ENCODE measurements at regions not wholly inside any gene's neighbourhood (a gene's known extent, or its start where the extent isn't known, plus 50 kb on each side); places are given as distances from the start of the nearest gene placed in this dataset.
"Not testable (repeated sequence)": the region's sequence is repeated elsewhere in the genome, so short reads cannot be mapped to it uniquely, and the experiment has no call there.

DNA sequence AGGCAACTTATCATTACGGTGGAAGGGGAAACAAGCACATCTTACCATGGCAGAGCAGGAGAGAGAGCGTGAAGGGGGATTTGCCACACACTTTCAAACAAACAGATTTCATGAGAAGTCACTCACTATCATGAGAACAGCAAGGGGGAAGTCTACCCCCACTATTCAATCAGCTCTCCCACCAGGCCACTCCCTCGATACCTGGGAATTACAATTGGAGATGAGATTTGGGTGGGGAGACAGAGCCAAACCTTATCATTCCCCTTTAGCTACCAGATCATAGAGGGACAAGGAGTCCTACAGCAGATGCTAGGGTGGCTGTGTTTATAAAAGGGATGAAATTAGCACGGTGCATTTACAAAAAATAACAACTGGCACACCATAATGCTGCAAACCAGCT is 2149.4 kb upstream of the ACO1 start:
- DNase-seq (ENCODE audit: low spot score): no peak
- Mint-ChIP-seq H3K4me3 (no peak overlapping the region), H3K4me1 (ENCODE audit: low read depth in 2 of 2) (no peaks in the 10 kb centered on the region), H3K27ac (no peak overlapping the region), H3K9me3 (peaks cover 6% of the 10 kb centered on the region), H3K36me3 (no peaks in the 10 kb centered on the region), H3K27me3 (no peaks in the 10 kb centered on the region)
- no peak for ATAC-seq

- H3K36me3 Mint-ChIP-seq: no peaks in the 10 kb centered on the region
- ATAC-seq (no peak), DNase-seq (ENCODE audit: low spot score) (no peak)
- no peak overlapping the region for H3K27ac Mint-ChIP-seq
- no peaks in the 10 kb centered on the region for H3K27me3 Mint-ChIP-seq
- peaks cover 6% of the 10 kb centered on the region for H3K9me3 Mint-ChIP-seq
- H3K4me3 Mint-ChIP-seq: no peak overlapping the region
- H3K4me1 Mint-ChIP-seq (ENCODE audit: low read depth in 2 of 2): no peaks in the 10 kb centered on the region
Measured at GRCh38 chr9:30235564-30235963, 2148.9 kb upstream of the ACO1 start.

- H3K27me3 Mint-ChIP-seq: no peaks in the 10 kb centered on the region
Measured at GRCh38 chr9:30239878-30240277, 2144.6 kb upstream of the ACO1 start.

DNA sequence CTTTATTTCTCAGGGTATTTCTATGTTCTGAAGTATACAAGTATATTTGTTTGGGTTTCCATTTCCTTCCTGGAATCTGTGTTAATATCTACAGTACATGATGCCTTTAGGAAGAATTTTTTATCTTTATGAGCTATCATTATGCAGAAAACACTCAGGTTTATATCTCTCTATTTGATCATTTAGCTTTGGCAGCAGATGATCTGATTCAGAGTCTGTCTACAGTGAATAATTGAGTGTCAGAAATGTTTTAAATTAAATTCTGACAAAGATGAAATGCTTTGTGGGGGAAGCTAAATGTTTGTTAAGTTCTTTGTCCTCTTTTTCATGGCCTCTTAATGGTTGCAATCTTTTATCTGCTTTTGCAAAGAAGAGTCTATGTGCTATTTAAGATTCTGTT is 2141.0 kb upstream of the ACO1 start:
- Mint-ChIP-seq H3K27ac (no peak overlapping the region), H3K4me1 (ENCODE audit: low read depth in 2 of 2) (no peaks in the 10 kb centered on the region), H3K4me3 (no peak overlapping the region), H3K36me3 (no peaks in the 10 kb centered on the region), H3K27me3 (no peaks in the 10 kb centered on the region), H3K9me3 (peaks cover 7% of the 10 kb centered on the region)
- DNase-seq (ENCODE audit: low spot score) (no peak), ATAC-seq (no peak)

More at GRCh38 chr9:30239878-30240277, 2144.6 kb upstream of the ACO1 start:
- Mint-ChIP-seq H3K27ac (no peak overlapping the region), H3K36me3 (no peaks in the 10 kb centered on the region), H3K4me1 (ENCODE audit: low read depth in 2 of 2) (no peaks in the 10 kb centered on the region), H3K9me3 (peaks cover 11% of the 10 kb centered on the region), H3K4me3 (no peak overlapping the region)
- DNase-seq (ENCODE audit: low spot score) (no peak), ATAC-seq (no peak)

- no peak overlapping the region for H3K4me3 Mint-ChIP-seq
- H3K27ac Mint-ChIP-seq: no peak overlapping the region
- no peak for DNase-seq (ENCODE audit: low spot score)
- no peaks in the 10 kb centered on the region for H3K36me3 Mint-ChIP-seq
- no peaks in the 10 kb centered on the region for H3K27me3 Mint-ChIP-seq
- ATAC-seq: no peak
- peaks cover 7% of the 10 kb centered on the region for H3K9me3 Mint-ChIP-seq
- no peaks in the 10 kb centered on the region for H3K4me1 Mint-ChIP-seq (ENCODE audit: low read depth in 2 of 2)
Measured at GRCh38 chr9:30244877-30245276, 2139.6 kb upstream of the ACO1 start.

DNA sequence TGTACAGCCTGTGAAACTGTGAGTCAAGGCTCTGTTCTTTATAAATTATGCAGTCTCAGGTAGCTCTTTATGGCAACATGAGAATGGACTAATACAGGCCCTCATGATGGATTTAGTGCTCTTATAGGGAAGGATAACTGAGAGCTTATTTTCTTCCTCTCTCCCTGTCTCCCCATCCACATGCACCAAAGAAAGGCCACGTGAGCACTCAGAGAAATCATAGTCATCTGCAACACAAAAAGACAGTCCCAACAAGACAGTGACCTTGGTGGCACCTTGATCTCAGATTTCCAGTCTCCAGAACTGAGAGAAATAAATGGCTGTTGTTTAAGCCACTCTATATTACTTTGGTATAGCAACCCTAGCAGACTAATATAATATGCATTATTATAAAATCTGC is 2133.6 kb upstream of the ACO1 start:
- H3K9me3 Mint-ChIP-seq: no peaks in the 10 kb centered on the region
- H3K27me3 Mint-ChIP-seq: no peaks in the 10 kb centered on the region
- no peak overlapping the region for H3K27ac Mint-ChIP-seq
- H3K36me3 Mint-ChIP-seq: no peaks in the 10 kb centered on the region
- H3K4me3 Mint-ChIP-seq: no peak overlapping the region
- DNase-seq (ENCODE audit: low spot score): no peak
- ATAC-seq: no peak
- H3K4me1 Mint-ChIP-seq (ENCODE audit: low read depth in 2 of 2): no peaks in the 10 kb centered on the region

- no peak overlapping the region for H3K4me3 Mint-ChIP-seq
- no peak overlapping the region for H3K27ac Mint-ChIP-seq
- no peaks in the 10 kb centered on the region for H3K4me1 Mint-ChIP-seq (ENCODE audit: low read depth in 2 of 2)
- peaks cover 15% of the 10 kb centered on the region for H3K9me3 Mint-ChIP-seq
- no peaks in the 10 kb centered on the region for H3K36me3 Mint-ChIP-seq
- DNase-seq (ENCODE audit: low spot score) (no peak), ATAC-seq (no peak)
- H3K27me3 Mint-ChIP-seq: no peaks in the 10 kb centered on the region
Measured at GRCh38 chr9:30258094-30258493, 2126.3 kb upstream of the ACO1 start.

- no peaks in the 10 kb centered on the region for H3K36me3 Mint-ChIP-seq
- H3K27me3 Mint-ChIP-seq: no peaks in the 10 kb centered on the region
- no peak overlapping the region for H3K27ac Mint-ChIP-seq
- ATAC-seq: no peak
- no peaks in the 10 kb centered on the region for H3K4me1 Mint-ChIP-seq (ENCODE audit: low read depth in 2 of 2)
- H3K9me3 Mint-ChIP-seq: peaks cover 12% of the 10 kb centered on the region
- no peak for DNase-seq (ENCODE audit: low spot score)
- H3K4me3 Mint-ChIP-seq: no peak overlapping the region
Measured at GRCh38 chr9:30280229-30280900, 2104.1 kb upstream of the ACO1 start.

DNA sequence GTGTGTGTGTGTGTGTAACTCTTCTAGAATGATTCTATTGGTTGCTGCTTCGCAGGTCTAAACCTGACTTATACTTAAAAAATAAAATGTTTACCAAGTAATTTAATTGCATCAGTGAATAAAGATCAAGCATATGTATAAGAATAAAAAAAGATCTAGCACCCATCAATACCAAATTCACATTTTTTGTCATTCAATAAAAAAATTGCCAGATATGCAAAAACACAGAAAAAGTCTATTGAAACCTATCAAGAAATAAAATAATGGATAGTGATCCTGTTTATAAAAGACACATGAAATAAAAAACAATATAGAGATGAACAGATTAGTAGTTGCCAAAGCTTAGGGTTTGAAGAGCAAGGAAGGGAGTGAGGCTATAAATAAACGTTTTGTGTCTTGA is 2095.0 kb upstream of the ACO1 start:
- DNase-seq (ENCODE audit: low spot score): no peak
- Mint-ChIP-seq H3K4me3 (no peak overlapping the region), H3K9me3 (peaks cover 8% of the 10 kb centered on the region), H3K4me1 (ENCODE audit: low read depth in 2 of 2) (no peaks in the 10 kb centered on the region), H3K27ac (no peak overlapping the region), H3K27me3 (no peaks in the 10 kb centered on the region), H3K36me3 (no peaks in the 10 kb centered on the region)
- ATAC-seq: no peak

DNA sequence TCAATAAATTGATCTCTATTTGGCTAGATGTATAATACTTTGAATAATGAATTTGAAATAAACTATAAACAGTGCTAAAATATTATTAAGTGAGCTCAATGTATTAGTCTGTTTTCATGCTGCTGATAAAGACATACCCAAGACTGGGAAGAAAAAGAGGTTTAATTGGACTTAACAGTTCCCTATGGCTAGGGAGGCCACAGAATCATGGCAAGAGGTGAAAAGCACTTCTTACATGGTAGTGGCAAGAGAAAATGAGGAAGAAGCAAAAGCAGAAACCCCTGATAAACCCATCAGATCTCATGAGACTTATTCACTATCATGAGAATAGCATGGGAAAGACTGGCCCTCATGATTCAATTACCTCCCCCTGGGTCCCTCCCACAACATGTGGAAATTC is 2092.4 kb upstream of the ACO1 start:
- H3K9me3 Mint-ChIP-seq: peaks cover 14% of the 10 kb centered on the region
- H3K27me3 Mint-ChIP-seq; H3K36me3 Mint-ChIP-seq; DNase-seq (ENCODE audit: low spot score); H3K27ac Mint-ChIP-seq; ATAC-seq; H3K4me3 Mint-ChIP-seq; H3K4me1 Mint-ChIP-seq (ENCODE audit: low read depth in 2 of 2): not testable (repeated sequence)

DNA sequence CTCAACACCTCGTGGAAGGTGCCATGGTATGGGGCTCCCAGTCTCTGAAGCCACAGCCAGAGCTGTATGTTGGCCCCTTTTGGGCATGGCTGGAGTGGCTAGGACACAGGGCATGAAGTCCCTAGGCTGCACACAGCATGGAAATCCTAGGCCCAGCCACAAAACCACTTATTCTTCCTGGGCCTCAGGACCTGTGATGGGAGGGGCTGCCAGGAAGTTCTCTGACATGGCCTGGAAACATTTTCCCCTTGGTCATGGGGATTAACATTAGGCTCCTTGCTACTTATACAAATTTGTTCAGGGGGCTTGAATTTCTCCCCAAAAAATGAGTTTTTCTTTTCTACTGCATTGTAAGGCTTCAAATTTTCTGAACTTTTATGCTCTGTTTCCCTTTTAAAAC is 2091.2 kb upstream of the ACO1 start:
- DNase-seq (ENCODE audit: low spot score) (no peak), ATAC-seq (no peak)
- H3K36me3 Mint-ChIP-seq: no peaks in the 10 kb centered on the region
- H3K27me3 Mint-ChIP-seq: no peaks in the 10 kb centered on the region
- H3K27ac Mint-ChIP-seq: no peak overlapping the region
- H3K9me3 Mint-ChIP-seq: peaks cover 13% of the 10 kb centered on the region
- no peaks in the 10 kb centered on the region for H3K4me1 Mint-ChIP-seq (ENCODE audit: low read depth in 2 of 2)
- no peak overlapping the region for H3K4me3 Mint-ChIP-seq

DNA sequence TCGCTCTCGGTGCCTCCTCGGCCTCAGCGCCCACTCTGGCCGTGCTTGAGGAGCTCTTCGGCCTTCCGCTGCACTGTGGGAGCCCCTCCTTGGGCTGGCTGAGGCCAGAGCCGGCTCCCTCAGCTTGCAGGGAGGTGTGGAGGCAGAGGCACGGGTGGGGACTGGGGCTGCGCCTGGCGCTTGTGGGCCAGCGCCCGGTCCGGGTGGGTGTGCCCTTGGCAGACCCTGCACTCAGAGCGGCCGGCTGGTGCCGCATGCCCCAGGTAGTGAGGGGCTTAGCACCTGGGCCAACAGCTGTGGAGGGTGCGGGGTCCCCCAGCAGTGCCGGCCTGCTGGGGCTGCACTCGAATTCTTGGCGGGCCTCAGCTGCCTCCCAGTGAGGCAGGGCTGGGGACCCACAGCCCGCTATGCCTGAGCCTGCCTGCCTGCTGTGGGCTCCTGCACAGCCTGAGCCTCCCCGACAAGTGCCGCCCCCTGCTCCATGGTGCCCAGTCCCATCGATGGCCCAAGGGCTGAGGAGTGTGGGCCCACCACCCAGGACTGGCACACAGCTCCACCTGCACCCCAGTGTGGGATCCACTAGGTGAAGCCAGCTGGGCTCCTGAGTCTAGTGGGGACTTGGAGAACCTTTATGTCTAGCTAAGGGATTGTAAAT is 2085.2 kb upstream of the ACO1 start:
- Mint-ChIP-seq H3K27ac (no peak overlapping the region), H3K4me1 (ENCODE audit: low read depth in 2 of 2) (no peaks in the 10 kb centered on the region), H3K9me3 (peaks cover 13% of the 10 kb centered on the region), H3K36me3 (no peaks in the 10 kb centered on the region), H3K4me3 (no peak overlapping the region), H3K27me3 (no peaks in the 10 kb centered on the region)
- DNase-seq (ENCODE audit: low spot score): no peak
- ATAC-seq: no peak

DNA sequence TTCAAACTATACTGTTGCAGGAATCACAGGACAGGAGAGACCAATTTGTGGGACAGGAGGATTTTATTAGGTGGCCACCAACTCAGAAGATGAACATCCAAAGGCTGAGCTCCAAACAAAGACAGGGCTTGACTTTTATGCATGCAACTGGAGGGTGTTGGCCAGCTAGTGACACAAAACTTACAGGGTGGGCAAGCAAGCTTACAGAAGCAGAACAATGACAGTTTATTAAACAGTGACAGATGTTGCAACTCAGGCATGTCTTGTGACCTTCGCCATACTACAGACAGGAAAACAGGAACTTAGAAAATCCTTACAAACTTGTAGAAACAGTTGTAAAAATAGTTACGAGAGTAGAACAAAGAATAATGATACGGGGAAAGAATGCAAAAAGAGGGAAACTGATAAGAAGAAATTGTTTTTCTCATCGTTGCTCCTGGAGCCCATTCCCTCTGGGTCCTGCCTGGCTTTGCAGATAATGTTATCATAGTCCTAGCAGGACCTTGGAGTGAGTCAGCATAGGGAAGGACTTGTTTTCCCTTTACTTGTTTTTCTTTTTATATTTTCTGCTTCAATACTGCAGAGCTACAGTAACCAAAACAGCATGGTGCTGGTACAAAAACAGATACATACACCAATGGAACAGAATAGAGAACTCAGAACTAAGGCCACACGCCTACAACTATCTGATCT is 2083.0 kb upstream of the ACO1 start:
- Mint-ChIP-seq H3K4me1 (ENCODE audit: low read depth in 2 of 2) (no peaks in the 10 kb centered on the region), H3K36me3 (no peaks in the 10 kb centered on the region), H3K9me3 (peaks cover 7% of the 10 kb centered on the region), H3K27me3 (no peaks in the 10 kb centered on the region), H3K27ac (no peak overlapping the region), H3K4me3 (no peak overlapping the region)
- no peak for DNase-seq (ENCODE audit: low spot score)
- ATAC-seq: no peak

DNA sequence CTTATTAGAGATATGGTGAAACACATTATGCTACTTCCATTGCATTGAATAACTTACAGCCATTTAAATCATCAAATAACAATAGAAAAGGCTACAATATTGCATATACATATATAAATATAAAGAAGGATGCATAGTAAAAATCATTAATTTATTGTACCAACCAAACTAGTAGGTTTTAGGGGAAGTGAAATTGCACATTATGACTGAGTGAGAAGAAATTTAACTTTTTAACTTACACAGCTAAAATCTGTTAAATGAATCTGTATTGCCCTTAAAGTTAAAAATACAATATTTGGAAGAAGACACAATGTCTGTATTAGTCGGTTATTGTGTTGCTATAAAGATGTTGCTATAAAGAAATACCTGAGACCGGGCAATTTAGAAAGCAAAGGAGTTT is 2073.7 kb upstream of the ACO1 start:
- no peaks in the 10 kb centered on the region for H3K4me1 Mint-ChIP-seq (ENCODE audit: low read depth in 2 of 2)
- H3K27me3 Mint-ChIP-seq: no peaks in the 10 kb centered on the region
- no peaks in the 10 kb centered on the region for H3K36me3 Mint-ChIP-seq
- DNase-seq (ENCODE audit: low spot score) (no peak), ATAC-seq (no peak)
- no peak overlapping the region for H3K27ac Mint-ChIP-seq
- H3K4me3 Mint-ChIP-seq: no peak overlapping the region
- H3K9me3 Mint-ChIP-seq: peaks cover 6% of the 10 kb centered on the region

Data from natural killer cell treated with Interleukin-12 subunit alpha and Interleukin-12 subunit beta and Interleukin-15 and Interleukin-18, amount 100 ng/mL, for 72 hours (primary cell).